ENCODE measurements at regions not wholly inside any gene's neighbourhood (a gene's known extent, or its start where the extent isn't known, plus 50 kb on each side); places are given as distances from the start of the nearest gene placed in this dataset.

DNA sequence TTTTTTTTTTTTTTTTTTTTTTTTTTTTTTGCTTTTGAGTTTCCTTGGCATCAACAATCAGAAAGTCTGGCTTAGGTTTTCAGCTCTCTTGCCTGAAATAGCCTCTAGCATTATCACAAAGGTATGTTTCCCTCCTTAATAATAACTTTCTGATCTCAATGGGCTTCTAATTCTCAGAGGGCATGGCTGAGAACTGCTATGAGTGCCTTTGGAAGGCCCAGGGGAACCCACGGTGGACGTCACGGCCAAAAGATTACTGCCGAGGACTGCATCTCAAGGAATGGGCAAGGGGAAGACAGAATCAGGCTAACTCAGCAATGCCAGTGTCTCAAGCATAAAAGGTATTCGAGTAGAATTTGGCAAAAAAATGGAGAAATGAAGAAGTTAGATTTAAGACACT is 73.2 kb upstream of the SLC14A2 start:
- no peak for FAIRE-seq
- DNase-seq (ENCODE audit: extremely low spot score, insufficient read length, low read depth): no peak

DNA sequence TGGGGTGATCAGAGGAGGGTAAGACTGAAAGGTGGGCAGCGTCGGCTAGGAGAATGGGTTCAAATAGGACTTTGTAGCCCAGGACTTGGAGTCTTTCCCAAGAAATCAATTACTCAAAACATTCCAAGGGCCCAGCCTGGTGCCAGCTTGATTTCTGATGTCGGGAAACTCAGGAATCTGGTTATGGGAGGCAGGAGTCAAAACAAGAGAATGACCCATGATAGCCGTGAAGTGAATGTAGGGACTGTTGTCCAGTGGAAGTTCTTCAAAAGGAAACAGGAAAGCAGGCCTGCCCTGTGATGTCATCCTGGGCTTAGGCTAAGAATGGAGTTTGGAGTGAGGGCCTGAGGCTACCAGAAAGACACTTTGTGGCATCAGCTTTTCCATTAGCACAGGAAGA is 67.4 kb upstream of the SLC14A2 start:
- no peak for DNase-seq (ENCODE audit: extremely low spot score, insufficient read length, low read depth)
- FAIRE-seq: no peak

DNA sequence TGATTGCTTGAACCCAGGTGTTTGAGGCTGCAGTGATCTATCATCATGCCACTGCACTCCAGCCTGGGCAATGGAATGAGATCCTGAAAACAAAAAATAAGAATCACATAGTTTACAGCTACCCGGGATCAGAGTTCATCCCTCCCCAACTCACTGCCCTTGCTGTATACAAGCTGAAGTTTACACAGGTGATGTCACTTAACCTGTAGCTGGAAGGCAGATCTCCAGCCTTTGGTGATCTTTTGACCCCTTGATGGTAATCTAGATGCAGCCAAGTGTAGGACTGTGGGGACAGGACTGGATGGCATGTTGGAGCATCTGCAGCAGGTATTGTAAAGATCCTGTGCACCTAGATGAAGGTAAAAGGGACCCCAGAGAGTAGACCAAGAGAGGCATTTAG is 66.7 kb upstream of the SLC14A2 start:
- FAIRE-seq (no peak), DNase-seq (ENCODE audit: extremely low spot score, insufficient read length, low read depth) (no peak)

DNA sequence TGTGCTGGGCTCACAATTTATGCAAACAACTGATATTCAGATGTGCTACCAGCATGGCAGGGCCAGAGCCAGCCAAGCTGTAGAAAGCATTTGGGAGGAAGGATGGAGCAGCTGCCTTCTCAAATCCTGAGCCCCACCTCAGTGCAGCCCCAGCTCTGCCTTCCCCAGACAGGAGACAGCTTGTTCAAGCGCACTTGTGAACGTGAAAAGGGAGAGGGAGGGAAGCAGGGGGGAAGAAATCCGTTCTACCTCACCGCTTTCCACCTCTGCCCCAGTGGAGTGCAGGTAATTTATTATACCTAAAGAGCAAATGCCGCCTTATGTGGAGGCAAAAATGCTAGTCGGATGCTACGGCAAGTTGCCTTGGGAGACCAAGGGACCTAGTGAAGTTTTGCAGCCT is 66.0 kb upstream of the SLC14A2 start:
- DNase-seq (ENCODE audit: extremely low spot score, insufficient read length, low read depth): no peak
- FAIRE-seq: no peak

DNA sequence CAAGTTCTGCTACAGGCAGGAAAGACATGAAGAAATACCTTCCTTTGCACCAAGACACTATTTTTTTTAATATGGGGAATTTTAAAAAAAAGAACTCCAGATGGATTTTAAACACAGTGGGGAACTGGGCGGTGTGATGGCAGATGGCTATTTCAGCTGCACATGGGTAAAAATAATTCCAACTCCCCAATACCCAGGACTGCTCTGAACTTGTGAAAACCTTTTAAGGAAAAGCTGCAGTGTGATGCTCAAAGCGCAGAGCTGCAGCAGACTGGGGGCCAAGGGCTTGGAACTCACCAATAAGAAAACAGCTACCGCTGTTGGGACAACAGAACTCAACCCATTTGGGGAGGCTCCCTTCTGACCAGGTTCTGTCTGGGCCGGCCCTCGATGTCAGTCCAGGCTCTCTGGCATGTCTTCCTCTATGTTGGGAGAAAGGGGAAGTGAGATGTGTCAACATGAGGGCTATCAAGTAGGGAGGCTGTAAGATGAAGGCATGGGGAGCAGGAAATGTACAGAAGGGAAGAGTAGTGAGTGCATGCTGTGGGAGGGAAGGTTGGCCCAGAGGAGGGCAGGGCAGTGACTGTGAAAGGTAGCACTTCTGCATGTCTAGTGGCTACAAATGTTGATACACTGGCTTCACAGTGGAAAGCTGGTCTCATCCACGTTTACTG is 64.0 kb upstream of the SLC14A2 start:
- no peak for FAIRE-seq
- DNase-seq (ENCODE audit: extremely low spot score, insufficient read length, low read depth): no peak

DNA sequence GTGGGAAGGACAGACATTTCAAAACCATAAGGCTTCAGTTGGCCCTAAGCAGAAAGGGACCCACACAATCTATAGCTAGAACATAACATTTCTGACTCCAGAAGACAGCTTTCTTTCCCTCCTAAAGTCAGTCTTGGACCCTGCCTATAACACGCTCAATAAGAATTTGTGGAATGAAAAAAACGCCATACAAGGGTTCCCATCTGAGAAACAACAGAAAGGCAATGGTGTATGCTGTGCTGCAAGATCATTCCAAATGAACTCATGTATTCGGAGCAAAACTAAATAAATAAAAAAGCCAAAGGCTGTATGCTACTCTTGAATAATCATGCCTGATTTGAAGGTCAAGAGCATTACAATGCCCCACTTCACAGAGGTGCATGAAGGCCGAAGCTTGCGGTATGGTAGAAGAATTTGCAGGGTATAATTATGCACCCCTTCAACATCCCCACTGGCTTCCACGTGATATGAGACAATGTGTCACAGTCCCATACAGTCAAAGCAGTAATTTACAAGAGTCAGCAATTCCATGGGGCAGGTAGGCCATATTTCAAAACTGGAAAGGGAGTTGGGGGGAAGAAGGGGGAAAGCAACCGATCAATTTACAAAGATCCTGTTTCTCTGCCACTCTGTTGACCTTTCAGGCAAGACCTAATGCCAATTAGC is 61.4 kb upstream of the SLC14A2 start:
- no peak for DNase-seq (ENCODE audit: extremely low spot score, insufficient read length, low read depth)
- FAIRE-seq: no peak

DNA sequence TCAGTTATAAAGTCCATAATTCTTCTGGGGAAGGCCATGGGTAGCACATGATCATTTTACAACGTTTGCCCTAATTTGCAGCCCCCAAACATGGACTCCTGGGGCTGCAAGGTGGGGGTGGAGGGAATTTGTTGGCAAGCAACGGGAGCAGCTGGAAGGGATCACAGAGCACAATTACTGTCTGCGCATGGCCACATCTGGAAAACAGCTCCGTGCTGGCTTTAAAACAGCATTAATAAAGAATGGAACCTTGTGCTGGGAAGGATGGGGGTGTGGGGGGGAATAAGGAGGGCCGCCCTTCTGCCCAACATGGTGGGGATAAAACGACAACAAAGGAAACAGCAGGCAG is 60.9 kb upstream of the SLC14A2 start:
- FAIRE-seq: no peak

DNA sequence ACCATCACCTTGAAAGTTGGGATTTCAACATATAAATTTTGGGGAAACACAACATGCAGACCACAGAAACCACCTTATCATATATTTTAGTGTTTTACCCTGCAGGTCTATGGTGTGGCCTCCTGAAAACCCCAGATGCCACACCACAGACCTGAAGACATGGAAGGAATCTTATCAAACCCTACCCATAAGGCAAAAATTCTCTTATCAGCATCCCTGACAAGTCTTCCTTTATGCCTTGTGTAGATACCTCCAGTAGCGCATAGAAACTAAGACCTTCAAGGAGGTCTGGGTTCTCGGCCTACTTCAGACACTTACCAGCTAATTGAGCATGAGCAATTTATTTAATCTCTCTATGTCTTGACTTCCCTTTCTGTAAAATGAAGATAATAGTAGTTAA is 59.1 kb upstream of the SLC14A2 start:
- no peak for FAIRE-seq
- no peak for DNase-seq (ENCODE audit: extremely low spot score, insufficient read length, low read depth)

More for the DNA sequence above, 60.9 kb upstream of the SLC14A2 start:
- no peak for DNase-seq (ENCODE audit: extremely low spot score, insufficient read length, low read depth)

DNA sequence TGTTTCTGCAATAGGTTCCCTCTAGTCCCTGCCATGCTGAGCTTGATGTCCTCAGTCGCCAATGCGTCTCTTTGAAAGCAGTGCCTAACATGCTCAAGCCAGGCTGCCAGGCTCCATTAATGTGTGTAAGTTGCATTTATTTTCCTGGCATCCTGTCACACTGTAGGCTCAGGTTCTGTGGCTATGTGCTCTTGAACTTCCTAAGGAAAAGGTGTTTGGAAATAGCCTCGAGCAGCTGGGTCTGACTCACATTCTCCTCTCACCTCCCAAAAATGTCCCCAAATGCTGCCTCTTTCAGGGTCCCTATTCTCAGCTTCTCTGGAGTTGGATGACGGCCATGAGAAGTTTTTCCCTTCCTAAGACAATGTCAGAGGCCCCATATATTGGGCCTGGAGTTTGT is 58.0 kb upstream of the SLC14A2 start:
- DNase-seq (ENCODE audit: extremely low spot score, insufficient read length, low read depth) (no peak), FAIRE-seq (no peak)

DNA sequence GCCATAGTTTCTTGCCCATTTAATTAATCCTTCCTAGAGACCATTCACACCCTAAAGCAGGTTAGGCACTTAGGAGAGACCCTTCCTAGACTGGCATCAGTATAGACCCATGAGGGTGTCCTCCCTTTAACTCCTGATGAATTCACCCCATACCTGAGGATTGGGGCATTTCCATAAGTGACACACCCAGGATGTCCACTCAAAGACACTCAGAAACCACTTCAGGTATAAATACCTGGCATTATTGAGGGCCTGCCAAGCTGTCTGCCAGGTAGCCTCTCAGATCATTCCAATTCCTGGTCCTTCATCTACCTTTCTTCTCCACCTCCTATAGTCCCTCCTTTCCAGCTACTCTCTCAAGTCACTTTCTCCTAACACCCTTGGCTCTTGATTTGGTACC is 57.5 kb upstream of the SLC14A2 start:
- DNase-seq (ENCODE audit: extremely low spot score, insufficient read length, low read depth) (no peak), FAIRE-seq (no peak)

DNA sequence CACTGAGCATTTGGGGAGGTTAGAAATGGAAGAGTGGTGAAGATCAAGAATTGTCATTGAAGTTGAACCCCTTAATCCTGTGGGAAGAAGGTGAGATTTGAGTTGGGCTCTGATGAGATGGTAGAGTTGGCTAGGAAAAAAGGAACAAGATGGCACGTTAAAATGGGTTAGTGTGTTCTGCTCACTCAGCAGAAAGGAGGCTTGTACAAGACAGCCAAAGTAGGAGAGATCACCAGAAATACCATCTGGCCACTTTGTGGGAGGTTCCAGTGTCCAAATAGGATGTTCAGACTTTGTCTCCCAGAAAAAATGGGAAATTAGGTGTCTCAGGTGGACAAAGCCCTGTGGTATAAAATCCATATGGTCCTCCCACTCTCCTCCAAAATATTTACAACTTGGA is 56.0 kb upstream of the SLC14A2 start:
- FAIRE-seq (no peak), DNase-seq (ENCODE audit: extremely low spot score, insufficient read length, low read depth) (no peak)

DNA sequence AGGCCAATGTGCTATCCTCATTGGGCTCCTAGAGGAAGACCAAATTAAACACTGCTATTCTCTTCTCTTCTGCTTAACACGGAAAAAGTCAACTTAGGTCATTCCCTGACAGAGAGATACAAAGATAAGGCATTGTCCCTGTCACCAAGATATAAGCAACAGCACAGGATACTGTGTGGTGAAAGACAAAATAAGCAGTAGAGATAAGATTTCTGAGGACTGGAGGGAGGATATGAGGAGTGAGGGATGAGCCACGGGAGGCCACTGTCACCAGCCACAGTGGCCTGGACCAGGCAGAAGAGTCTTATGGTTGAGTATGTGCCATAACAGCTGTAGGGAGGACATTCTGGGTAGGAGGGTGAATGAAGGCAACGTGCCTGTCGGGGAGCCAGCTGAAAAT is 54.4 kb upstream of the SLC14A2 start:
- no peak for FAIRE-seq
- no peak for DNase-seq (ENCODE audit: extremely low spot score, insufficient read length, low read depth)

DNA sequence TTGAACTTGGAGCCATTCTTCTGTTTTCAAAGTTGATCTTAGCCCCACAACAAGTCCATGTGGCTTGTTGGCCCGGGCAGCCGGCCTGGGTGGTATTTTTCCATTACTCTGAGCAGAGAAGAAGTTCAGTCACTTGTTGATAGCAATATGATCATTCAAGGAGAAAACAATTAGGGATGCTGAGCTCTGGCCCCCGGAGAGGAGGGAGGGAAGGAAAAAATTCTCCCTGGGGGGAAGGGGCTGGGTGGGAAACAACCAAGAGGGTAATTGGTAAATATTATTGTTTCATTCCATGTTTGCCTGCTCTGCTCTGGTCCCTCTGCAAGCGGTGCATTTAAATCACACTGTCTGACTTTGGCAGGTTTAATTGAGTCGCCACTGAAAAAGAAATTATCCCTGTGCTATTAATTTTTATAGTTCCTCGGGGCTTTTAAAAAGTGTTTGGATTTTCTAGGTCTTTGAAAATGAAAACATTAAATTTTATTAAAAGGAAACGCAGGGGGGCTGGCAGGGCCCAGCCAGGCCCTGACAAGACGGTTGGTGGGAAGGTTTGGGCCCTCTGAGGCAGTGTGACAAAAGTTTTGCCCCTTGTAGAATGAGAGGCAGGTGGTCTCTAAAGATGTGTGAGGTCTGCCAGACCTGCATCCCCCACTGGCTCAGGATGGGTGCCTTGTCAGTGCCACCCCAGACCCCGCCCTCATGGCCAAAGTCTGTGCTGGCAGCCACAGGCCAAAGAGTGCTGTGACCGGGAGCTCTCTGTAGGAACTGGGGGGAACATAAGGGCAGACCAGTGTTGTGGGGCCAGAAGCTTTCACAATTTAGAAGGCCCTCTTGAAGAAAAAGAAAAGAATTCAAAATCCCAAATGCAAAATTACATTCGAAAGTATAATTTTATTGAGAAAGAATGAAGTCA is 52.5 kb upstream of the SLC14A2 start:
- DNase-seq (ENCODE audit: extremely low spot score, insufficient read length, low read depth) (no peak), FAIRE-seq (no peak)

DNA sequence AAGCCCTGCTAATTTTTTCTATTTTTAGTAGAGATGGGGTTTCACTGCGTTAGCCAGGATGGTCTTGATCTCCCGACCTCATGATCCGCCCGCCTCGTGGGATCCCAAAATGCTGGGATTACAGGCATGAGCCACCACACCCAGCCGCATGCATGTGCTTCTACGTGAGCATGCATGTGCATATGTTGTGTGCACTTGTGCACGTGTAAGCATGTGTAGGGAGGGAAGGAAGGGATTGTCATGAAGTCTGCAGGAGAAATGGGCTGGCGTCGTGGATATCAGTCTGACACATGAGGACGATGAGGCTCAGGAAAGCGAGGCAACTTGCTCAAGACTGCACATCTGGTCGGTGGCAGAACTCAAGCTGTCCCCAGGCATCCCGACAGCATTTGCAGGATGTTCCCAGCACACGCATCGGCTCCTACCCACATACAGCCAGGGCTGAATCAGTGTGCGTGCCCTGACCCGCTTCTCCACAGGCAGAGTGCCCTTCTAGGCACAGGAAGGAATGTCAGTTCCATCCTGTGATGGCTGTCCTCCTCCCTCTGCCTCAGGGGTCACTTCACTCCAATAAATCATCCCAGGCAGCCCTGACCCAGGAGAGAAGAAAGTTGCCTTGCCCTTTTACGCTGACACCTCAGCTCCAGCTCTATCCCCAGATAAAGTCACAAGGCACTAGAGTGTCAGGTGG is 49.9 kb upstream of the SLC14A2 start:
- no peak for DNase-seq (ENCODE audit: extremely low spot score, insufficient read length, low read depth)
- no peak for FAIRE-seq
